ENCODE measurements at regions not wholly inside any gene's neighbourhood (a gene's known extent, or its start where the extent isn't known, plus 50 kb on each side); places are given as distances from the start of the nearest gene placed in this dataset.
"Not testable (repeated sequence)": the region's sequence is repeated elsewhere in the genome, so short reads cannot be mapped to it uniquely, and the experiment has no call there.

- DNase-seq (ENCODE audit: low read depth, low spot score): no peak
- no peak overlapping the region for H3K4me3 ChIP-seq (ENCODE audit: low read length)
Observed at GRCh38 chr2:223475901-223476300, 126.3 kb downstream of the SCG2 start.

GRCh38 chr2:223477318-223477717 is 124.8 kb downstream of the SCG2 start:
- no peak overlapping the region for H3K4me3 ChIP-seq (ENCODE audit: low read length)
- DNase-seq (ENCODE audit: low read depth, low spot score): no peak

- DNase-seq (ENCODE audit: low read depth, low spot score): no peak
- no peak overlapping the region for H3K4me3 ChIP-seq (ENCODE audit: low read length)
Observed at GRCh38 chr2:223481486-223481885, 120.7 kb downstream of the SCG2 start.

GRCh38 chr2:223486751-223487150 is 115.4 kb downstream of the SCG2 start:
- no peak overlapping the region for H3K4me3 ChIP-seq (ENCODE audit: low read length)
- DNase-seq (ENCODE audit: low read depth, low spot score): no peak

GRCh38 chr2:223487214-223487846 is 114.8 kb downstream of the SCG2 start:
- no peak overlapping the region for H3K4me3 ChIP-seq (ENCODE audit: low read length)
- no peak for DNase-seq (ENCODE audit: low read depth, low spot score)

GRCh38 chr2:223488814-223489213 is 113.3 kb downstream of the SCG2 start:
- DNase-seq (ENCODE audit: low read depth, low spot score): peak; percentile 93

GRCh38 chr2:223494496-223494895 is 107.7 kb downstream of the SCG2 start:
- no peak overlapping the region for H3K4me3 ChIP-seq (ENCODE audit: low read length)
- DNase-seq (ENCODE audit: low read depth, low spot score): no peak

More at GRCh38 chr2:223488814-223489213, 113.3 kb downstream of the SCG2 start:
- H3K4me3 ChIP-seq (ENCODE audit: low read length): no peak overlapping the region

GRCh38 chr2:223494942-223495341 is 107.2 kb downstream of the SCG2 start:
- no peak overlapping the region for H3K4me3 ChIP-seq (ENCODE audit: low read length)

GRCh38 chr2:223496853-223497252 is 105.3 kb downstream of the SCG2 start:
- DNase-seq (ENCODE audit: low read depth, low spot score): not testable (repeated sequence)

More at GRCh38 chr2:223494942-223495341, 107.2 kb downstream of the SCG2 start:
- no peak for DNase-seq (ENCODE audit: low read depth, low spot score)

GRCh38 chr2:223500709-223501108 is 101.5 kb downstream of the SCG2 start:
- DNase-seq (ENCODE audit: low read depth, low spot score): no peak

More at GRCh38 chr2:223496853-223497252, 105.3 kb downstream of the SCG2 start:
- H3K4me3 ChIP-seq (ENCODE audit: low read length): not testable (repeated sequence)

GRCh38 chr2:223501641-223502040 is 100.5 kb downstream of the SCG2 start:
- DNase-seq (ENCODE audit: low read depth, low spot score): no peak
- no peak overlapping the region for H3K4me3 ChIP-seq (ENCODE audit: low read length)

More at GRCh38 chr2:223500709-223501108, 101.5 kb downstream of the SCG2 start:
- no peak overlapping the region for H3K4me3 ChIP-seq (ENCODE audit: low read length)

- no peak overlapping the region for H3K4me3 ChIP-seq (ENCODE audit: low read length)
- DNase-seq (ENCODE audit: low read depth, low spot score): no peak
Observed at GRCh38 chr2:223503746-223504145, 98.4 kb downstream of the SCG2 start.

GRCh38 chr2:223508372-223508771 is 93.8 kb downstream of the SCG2 start:
- DNase-seq (ENCODE audit: low read depth, low spot score): no peak
- H3K4me3 ChIP-seq (ENCODE audit: low read length): no peak overlapping the region

- H3K4me3 ChIP-seq (ENCODE audit: low read length): no peak overlapping the region
- DNase-seq (ENCODE audit: low read depth, low spot score): peak; percentile 88
Observed at GRCh38 chr2:223510713-223511112, 91.4 kb downstream of the SCG2 start.

- no peak for DNase-seq (ENCODE audit: low read depth, low spot score)
- H3K4me3 ChIP-seq (ENCODE audit: low read length): no peak overlapping the region
Observed at GRCh38 chr2:223511168-223511567, 91.0 kb downstream of the SCG2 start.

- H3K4me3 ChIP-seq (ENCODE audit: low read length): no peak overlapping the region
- DNase-seq (ENCODE audit: low read depth, low spot score): no peak
Observed at GRCh38 chr2:223513771-223514455, 88.2 kb downstream of the SCG2 start.

GRCh38 chr2:223519471-223519870 is 82.7 kb downstream of the SCG2 start:
- no peak for DNase-seq (ENCODE audit: low read depth, low spot score)
- H3K4me3 ChIP-seq (ENCODE audit: low read length): no peak overlapping the region

- no peak for DNase-seq (ENCODE audit: low read depth, low spot score)
- H3K4me3 ChIP-seq (ENCODE audit: low read length): no peak overlapping the region
Observed at GRCh38 chr2:223522796-223523195, 79.4 kb downstream of the SCG2 start.

- no peak overlapping the region for H3K4me3 ChIP-seq (ENCODE audit: low read length)
Observed at GRCh38 chr2:223523551-223524001, 78.6 kb downstream of the SCG2 start.

GRCh38 chr2:223524066-223524465 is 78.1 kb downstream of the SCG2 start:
- no peak overlapping the region for H3K4me3 ChIP-seq (ENCODE audit: low read length)
- DNase-seq (ENCODE audit: low read depth, low spot score): no peak

More at GRCh38 chr2:223523551-223524001, 78.6 kb downstream of the SCG2 start:
- DNase-seq (ENCODE audit: low read depth, low spot score): no peak

- DNase-seq (ENCODE audit: low read depth, low spot score): no peak
- H3K4me3 ChIP-seq (ENCODE audit: low read length): no peak overlapping the region
Observed at GRCh38 chr2:223526106-223526505, 76.1 kb downstream of the SCG2 start.

Data from Jurkat, Clone E6-1 (cell line).